Testis (tissue), 2 donors: ENCODE measurements at regions not wholly inside any gene's neighbourhood (a gene's known extent, or its start where the extent isn't known, plus 50 kb on each side); places are given as distances from the start of the nearest gene placed in this dataset.

Experiments used
- POLR2A ChIP-seq: fragments of 450-650 bp; IDR thresholded peaks from one replicate; pipeline ENCODE4 v1.6.1; 2017; ENCODE audit warnings: antibody characterized with exemption, mild to moderate bottlenecking, moderate library complexity
- TF ChIP-seq, protein P1 (sequence below), 3 experiments: fragments of 450-650 bp in 2 of 3; fragments of 200-600 bp in 1 of 3; sonication (generic) in 1 of 3; IDR thresholded peaks; one replicate each; pipeline ENCODE4 v1.5.1; 2016 to 2019; ENCODE audit warnings: antibody characterized with exemption in 3 of 3, mild to moderate bottlenecking in 2 of 3, moderate library complexity in 1 of 3

DNA sequence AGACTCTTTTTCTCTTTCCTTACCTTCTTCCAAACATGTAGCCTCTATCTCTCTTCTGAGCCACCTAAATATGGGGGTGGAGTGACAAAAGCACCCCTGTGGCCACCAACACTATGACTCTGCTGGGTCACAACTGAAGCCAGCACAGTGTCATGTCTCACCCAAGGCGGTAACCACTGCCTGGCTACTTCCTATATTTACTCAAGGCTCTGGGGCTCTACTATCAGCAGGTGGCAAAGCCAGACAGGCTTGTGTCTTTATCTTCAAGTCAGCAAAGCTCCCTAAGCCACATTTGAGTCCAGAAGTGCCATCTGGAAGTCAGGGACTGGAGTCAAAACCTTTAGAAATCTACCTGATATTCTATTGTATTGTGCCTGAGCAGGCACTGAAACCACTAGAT, 1515.2 kb downstream of the PLA2G4A start:
- TF ChIP-seq POLR2A = no peak
- TF ChIP-seq, protein P1, sequence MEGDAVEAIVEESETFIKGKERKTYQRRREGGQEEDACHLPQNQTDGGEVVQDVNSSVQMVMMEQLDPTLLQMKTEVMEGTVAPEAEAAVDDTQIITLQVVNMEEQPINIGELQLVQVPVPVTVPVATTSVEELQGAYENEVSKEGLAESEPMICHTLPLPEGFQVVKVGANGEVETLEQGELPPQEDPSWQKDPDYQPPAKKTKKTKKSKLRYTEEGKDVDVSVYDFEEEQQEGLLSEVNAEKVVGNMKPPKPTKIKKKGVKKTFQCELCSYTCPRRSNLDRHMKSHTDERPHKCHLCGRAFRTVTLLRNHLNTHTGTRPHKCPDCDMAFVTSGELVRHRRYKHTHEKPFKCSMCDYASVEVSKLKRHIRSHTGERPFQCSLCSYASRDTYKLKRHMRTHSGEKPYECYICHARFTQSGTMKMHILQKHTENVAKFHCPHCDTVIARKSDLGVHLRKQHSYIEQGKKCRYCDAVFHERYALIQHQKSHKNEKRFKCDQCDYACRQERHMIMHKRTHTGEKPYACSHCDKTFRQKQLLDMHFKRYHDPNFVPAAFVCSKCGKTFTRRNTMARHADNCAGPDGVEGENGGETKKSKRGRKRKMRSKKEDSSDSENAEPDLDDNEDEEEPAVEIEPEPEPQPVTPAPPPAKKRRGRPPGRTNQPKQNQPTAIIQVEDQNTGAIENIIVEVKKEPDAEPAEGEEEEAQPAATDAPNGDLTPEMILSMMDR (IDR thresholded peaks at IDR 0.05) = no peak
